ENCODE measurements at regions not wholly inside any gene's neighbourhood (a gene's known extent, or its start where the extent isn't known, plus 50 kb on each side); places are given as distances from the start of the nearest gene placed in this dataset.

DNA sequence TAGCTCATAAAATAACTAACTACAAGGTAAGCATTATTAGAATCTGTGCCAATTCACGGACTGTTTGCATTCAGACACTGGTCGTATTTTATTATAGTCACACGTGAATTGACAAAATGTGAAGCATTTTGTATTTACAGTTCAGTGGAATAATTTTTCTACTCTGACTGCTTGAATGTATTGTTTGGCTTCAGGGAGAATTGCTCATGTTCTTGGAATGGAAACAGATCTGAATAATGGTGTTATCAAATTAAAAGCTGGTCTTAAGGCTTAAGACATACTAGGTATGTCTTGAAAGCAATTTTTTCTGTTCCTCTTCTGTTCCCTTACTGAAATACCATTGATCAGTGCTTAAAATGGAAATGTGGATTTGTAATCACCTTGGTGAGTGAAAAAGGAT lies 543.7 kb upstream of the TLE4 start:
- Histone ChIP-seq H3K27me3 (no peaks in the 10 kb centered on the region), H3K9me3 (no peaks in the 10 kb centered on the region), H3K4me1 (no peaks in the 10 kb centered on the region), H3K27ac (no peak overlapping the region), H3K36me3 (no peaks in the 10 kb centered on the region), H3K4me3 (no peak overlapping the region)
- TF ChIP-seq, protein P1, sequence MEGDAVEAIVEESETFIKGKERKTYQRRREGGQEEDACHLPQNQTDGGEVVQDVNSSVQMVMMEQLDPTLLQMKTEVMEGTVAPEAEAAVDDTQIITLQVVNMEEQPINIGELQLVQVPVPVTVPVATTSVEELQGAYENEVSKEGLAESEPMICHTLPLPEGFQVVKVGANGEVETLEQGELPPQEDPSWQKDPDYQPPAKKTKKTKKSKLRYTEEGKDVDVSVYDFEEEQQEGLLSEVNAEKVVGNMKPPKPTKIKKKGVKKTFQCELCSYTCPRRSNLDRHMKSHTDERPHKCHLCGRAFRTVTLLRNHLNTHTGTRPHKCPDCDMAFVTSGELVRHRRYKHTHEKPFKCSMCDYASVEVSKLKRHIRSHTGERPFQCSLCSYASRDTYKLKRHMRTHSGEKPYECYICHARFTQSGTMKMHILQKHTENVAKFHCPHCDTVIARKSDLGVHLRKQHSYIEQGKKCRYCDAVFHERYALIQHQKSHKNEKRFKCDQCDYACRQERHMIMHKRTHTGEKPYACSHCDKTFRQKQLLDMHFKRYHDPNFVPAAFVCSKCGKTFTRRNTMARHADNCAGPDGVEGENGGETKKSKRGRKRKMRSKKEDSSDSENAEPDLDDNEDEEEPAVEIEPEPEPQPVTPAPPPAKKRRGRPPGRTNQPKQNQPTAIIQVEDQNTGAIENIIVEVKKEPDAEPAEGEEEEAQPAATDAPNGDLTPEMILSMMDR (IDR thresholded peaks at IDR 0.05), result no peak
- DNase-seq (ENCODE audit: low spot score), result no peak

DNA sequence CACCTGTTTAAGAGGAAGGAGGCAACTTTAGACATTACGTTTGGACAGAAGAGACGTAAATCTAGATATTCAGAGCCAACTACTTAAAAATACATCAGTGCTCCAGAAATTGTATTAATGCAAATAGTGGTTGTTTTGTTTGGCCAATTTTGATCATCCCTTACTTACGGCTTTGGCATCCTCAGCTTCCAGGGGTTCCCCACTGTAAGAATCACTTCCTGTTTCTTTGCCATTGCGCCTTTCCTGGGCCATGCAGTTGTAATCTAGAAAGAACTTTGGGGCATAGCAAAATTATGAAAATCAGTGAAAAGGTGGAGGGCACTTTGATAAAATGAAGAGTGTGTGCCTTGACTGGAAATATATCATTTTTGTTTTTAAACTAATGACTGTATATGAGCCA lies 537.2 kb upstream of the TLE4 start:
- Histone ChIP-seq H3K9me3 (no peaks in the 10 kb centered on the region), H3K4me1 (no peaks in the 10 kb centered on the region), H3K27me3 (no peaks in the 10 kb centered on the region), H3K36me3 (no peaks in the 10 kb centered on the region), H3K4me3 (no peak overlapping the region), H3K27ac (no peak overlapping the region)
- TF ChIP-seq, protein P1 (IDR thresholded peaks at IDR 0.05), result no peak
- DNase-seq (ENCODE audit: low spot score), result no peak

DNA sequence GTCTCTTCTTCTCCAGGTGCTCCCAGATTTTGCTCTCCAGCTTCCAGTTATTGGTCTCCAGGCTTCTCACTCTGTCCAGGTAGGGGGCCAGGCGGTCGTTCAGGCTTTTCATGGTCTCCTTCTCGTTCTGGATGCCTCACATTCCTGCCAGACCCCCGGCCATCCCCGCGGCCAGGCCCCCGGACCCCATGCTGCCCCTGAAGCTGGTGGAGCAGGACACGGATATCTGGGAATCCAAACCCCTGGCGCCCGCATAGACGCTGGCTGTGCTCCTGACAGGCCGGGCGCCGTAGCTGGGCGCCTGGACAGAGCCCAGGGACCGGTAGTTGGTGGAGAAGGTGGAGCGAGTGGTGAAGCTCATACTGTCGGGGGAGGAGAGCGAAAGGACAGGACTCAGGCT lies 534.4 kb upstream of the TLE4 start:
- no peaks in the 10 kb centered on the region for H3K36me3 ChIP-seq
- DNase-seq (ENCODE audit: low spot score), result no peak
- H3K9me3 ChIP-seq, result no peaks in the 10 kb centered on the region
- H3K4me3 ChIP-seq, result no peak overlapping the region
- H3K27me3 ChIP-seq, result no peaks in the 10 kb centered on the region
- no peaks in the 10 kb centered on the region for H3K4me1 ChIP-seq
- H3K27ac ChIP-seq, result no peak overlapping the region
- TF ChIP-seq, protein P1 (IDR thresholded peaks at IDR 0.05), result no peak

DNA sequence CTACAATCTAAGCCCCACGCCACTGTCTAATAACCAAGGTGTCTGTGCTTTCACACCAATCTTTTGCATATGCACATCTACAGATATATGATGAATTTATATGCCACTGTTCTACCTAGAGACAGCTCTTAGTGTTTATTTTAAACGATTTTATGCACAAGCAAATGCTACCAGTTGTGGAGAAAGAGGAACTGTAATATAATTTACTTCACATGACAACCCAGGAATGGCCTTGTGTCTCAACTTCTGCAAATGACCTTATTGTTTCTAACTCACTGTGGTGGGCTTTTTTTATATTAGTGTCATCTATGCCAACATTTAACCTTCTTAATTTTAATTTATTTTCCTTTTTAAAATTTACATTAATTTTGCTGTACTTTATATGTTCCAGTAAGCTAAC lies 531.1 kb upstream of the TLE4 start:
- H3K4me1 ChIP-seq, result no peaks in the 10 kb centered on the region
- no peaks in the 10 kb centered on the region for H3K9me3 ChIP-seq
- TF ChIP-seq, protein P1 (IDR thresholded peaks at IDR 0.05), result no peak
- H3K27ac ChIP-seq, result no peak overlapping the region
- no peak for DNase-seq (ENCODE audit: low spot score)
- H3K4me3 ChIP-seq, result no peak overlapping the region
- no peaks in the 10 kb centered on the region for H3K27me3 ChIP-seq
- H3K36me3 ChIP-seq, result no peaks in the 10 kb centered on the region

DNA sequence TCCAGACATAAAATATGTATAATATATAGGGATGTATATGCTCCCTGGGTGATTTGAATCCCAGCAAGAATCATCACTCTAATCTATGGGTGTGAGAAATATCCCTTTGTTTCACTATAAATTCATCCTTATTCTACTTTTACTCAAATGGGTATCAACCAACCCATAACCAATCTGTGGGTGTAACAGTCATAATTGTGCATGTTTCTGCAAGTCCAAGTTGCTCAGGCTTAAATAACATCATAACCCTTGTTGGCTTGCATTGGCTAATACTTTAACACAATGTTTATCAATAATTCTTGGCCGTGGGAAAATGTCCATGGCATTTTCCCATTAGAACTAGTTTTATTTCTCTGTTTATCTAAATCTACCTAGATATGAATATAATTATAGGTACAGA lies 530.5 kb upstream of the TLE4 start:
- Histone ChIP-seq H3K36me3 (no peaks in the 10 kb centered on the region), H3K27ac (no peak overlapping the region), H3K27me3 (no peaks in the 10 kb centered on the region), H3K9me3 (no peaks in the 10 kb centered on the region), H3K4me3 (no peak overlapping the region), H3K4me1 (no peaks in the 10 kb centered on the region)
- TF ChIP-seq, protein P1 (IDR thresholded peaks at IDR 0.05), result no peak
- DNase-seq (ENCODE audit: low spot score), result no peak

DNA sequence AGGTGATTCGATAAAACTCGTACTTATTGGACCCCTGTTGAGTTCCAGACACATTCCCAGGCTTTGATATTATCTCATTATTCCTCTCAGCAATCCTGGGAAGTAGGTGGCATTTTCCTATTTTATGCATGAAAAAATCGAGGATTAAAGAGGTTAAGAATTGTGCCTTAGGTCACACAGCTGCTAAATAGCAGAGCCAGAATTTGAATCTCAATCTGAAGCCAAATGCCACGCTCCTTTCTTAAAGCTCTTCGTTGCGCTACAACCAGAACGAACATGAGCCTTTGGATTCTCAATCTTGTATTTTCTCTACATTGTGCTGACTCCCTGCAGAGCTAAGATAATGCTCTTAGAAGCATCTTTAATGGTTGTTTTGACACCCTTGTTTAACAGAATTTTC lies 527.8 kb upstream of the TLE4 start:
- Histone ChIP-seq H3K27ac (no peak overlapping the region), H3K36me3 (no peaks in the 10 kb centered on the region), H3K4me1 (no peaks in the 10 kb centered on the region), H3K9me3 (no peaks in the 10 kb centered on the region), H3K27me3 (no peaks in the 10 kb centered on the region), H3K4me3 (no peak overlapping the region)
- DNase-seq (ENCODE audit: low spot score), result no peak
- TF ChIP-seq, protein P1 (IDR thresholded peaks at IDR 0.05), result no peak
